ENCODE measurements at regions not wholly inside any gene's neighbourhood (a gene's known extent, or its start where the extent isn't known, plus 50 kb on each side); places are given as distances from the start of the nearest gene placed in this dataset.

- ATAC-seq = no peak
- H3K4me3 ChIP-seq (ENCODE audit: low read length) = no peak overlapping the region
- no peaks in the 10 kb centered on the region for H3K4me1 ChIP-seq (ENCODE audit: control insufficient read depth, insufficient read depth, low read length)
- no peak overlapping the region for H3K27ac ChIP-seq (ENCODE audit: low read length)
- intact Hi-C loops (cut with DNase I) = no loop called here
- 93% methylated on average over 5 of the region's 5 CpGs for WGBS
- no peak for DNase-seq
- H3K9me3 ChIP-seq (ENCODE audit: control insufficient read depth, low read length) = no peaks in the 10 kb centered on the region
- H3K27me3 ChIP-seq (ENCODE audit: control insufficient read depth, insufficient read depth) = no peaks in the 10 kb centered on the region
These were observed 83.3 kb upstream of the HELT start for GRCh38 chr4:184934961-184935360.

GRCh38 chr4:184936071-184936470 lies 82.2 kb upstream of the HELT start:
- Histone ChIP-seq H3K27ac (ENCODE audit: low read length) (no peak overlapping the region), H3K9me3 (ENCODE audit: control insufficient read depth, low read length) (no peaks in the 10 kb centered on the region), H3K4me1 (ENCODE audit: control insufficient read depth, insufficient read depth, low read length) (no peaks in the 10 kb centered on the region), H3K27me3 (ENCODE audit: control insufficient read depth, insufficient read depth) (no peaks in the 10 kb centered on the region), H3K4me3 (ENCODE audit: low read length) (no peak overlapping the region)
- WGBS = 74% methylated on average over 6 of the region's 6 CpGs
- intact Hi-C loops (cut with DNase I) = no loop called here
- ATAC-seq (no peak), DNase-seq (no peak)

DNA sequence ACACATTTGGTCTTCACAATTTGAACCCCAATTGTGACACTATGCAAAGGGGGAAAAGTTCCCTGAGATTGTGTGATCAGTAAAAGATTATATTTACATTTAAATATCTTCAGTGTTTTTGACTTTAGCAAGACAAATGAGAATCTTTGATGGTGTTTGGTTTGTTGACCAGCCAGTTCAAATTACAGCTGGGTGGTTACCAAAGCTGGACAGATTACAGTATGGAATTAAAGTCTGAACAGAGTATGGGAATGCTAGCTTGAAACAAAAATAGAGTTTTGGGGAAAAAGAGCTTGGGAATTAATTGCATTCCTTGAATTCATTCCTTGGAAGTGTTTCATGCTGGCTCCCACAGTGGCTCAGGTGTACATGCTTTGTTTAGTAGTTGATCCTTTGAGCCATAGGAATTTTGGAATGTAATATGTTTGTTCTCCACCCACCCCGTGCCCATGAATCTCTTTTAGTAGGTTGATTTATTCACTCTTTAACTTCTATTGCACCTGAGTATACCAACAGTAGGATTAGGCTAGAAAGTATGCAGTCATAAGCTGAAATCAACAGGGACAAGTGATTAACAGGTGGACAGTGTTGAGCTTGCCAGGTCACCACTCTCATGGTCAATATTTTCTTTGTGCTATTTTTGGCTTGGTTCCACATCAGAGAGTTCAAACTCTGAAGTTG lies 81.1 kb upstream of the HELT start:
- no peak for DNase-seq
- no peak for ATAC-seq
- Histone ChIP-seq H3K27ac (ENCODE audit: low read length) (no peak overlapping the region), H3K9me3 (ENCODE audit: control insufficient read depth, low read length) (no peaks in the 10 kb centered on the region), H3K27me3 (ENCODE audit: control insufficient read depth, insufficient read depth) (no peaks in the 10 kb centered on the region), H3K4me1 (ENCODE audit: control insufficient read depth, insufficient read depth, low read length) (no peaks in the 10 kb centered on the region), H3K4me3 (ENCODE audit: low read length) (no peak overlapping the region)
- 58% methylated on average over 1 of the region's 1 CpG for WGBS
- intact Hi-C loops (cut with DNase I) = no loop called here

DNA sequence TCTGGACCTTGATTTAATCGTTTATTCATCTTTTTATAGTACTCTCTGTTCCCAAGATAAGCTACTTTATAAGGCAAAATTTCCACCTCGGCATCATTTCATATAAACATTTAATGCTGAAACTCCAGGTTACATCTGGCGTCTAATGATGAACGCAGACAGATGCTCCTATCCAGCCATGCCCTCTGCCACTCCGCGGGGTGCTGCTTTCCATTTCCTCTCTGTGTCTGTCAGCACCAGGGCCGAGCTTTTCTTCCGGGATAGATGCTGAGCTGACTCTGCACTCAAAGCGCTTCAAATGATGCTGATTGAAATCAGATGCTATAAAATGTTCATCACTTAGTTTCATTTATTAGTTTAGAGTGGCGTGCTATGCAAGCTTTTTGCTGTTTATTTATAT lies 80.5 kb upstream of the HELT start:
- no peaks in the 10 kb centered on the region for H3K9me3 ChIP-seq (ENCODE audit: control insufficient read depth, low read length)
- H3K4me1 ChIP-seq (ENCODE audit: control insufficient read depth, insufficient read depth, low read length) = no peaks in the 10 kb centered on the region
- DNase-seq (no peak), ATAC-seq (no peak)
- H3K27ac ChIP-seq (ENCODE audit: low read length) = no peak overlapping the region
- intact Hi-C loops (cut with DNase I) = no loop called here
- H3K4me3 ChIP-seq (ENCODE audit: low read length) = no peak overlapping the region
- WGBS = 31% methylated on average over 10 of the region's 10 CpGs
- no peaks in the 10 kb centered on the region for H3K27me3 ChIP-seq (ENCODE audit: control insufficient read depth, insufficient read depth)

GRCh38 chr4:184938871-184939270 lies 79.4 kb upstream of the HELT start:
- intact Hi-C loops (cut with DNase I) = no loop called here
- WGBS = 89% methylated on average over 7 of the region's 7 CpGs
- H3K27me3 ChIP-seq (ENCODE audit: control insufficient read depth, insufficient read depth) = no peaks in the 10 kb centered on the region
- no peak overlapping the region for H3K27ac ChIP-seq (ENCODE audit: low read length)
- H3K9me3 ChIP-seq (ENCODE audit: control insufficient read depth, low read length) = no peaks in the 10 kb centered on the region
- no peak for ATAC-seq
- H3K4me1 ChIP-seq (ENCODE audit: control insufficient read depth, insufficient read depth, low read length) = no peaks in the 10 kb centered on the region
- DNase-seq = no peak
- H3K4me3 ChIP-seq (ENCODE audit: low read length) = no peak overlapping the region

DNA sequence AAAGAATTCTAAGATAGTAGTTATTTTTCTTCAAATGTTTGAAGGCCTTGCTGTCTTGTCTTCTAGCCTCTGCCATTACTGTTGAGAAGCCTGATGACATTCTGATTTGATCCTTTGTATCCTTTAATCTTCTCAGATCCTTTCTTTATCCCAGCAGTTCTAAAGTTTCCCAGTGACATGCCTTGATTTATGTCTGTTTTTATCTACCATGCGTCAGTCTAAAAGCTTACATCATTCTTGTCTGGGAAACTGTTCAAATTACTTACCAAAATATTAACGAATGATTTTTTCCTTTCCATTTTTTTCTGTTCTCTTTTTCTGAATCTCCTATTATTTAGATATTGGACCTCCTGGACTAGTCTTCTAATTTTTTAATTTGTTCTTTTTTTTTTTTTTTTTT lies 78.3 kb upstream of the HELT start:
- WGBS = 66% methylated on average over 2 of the region's 2 CpGs
- Histone ChIP-seq H3K27ac (ENCODE audit: low read length) (no peak overlapping the region), H3K4me3 (ENCODE audit: low read length) (no peak overlapping the region), H3K4me1 (ENCODE audit: control insufficient read depth, insufficient read depth, low read length) (no peaks in the 10 kb centered on the region), H3K27me3 (ENCODE audit: control insufficient read depth, insufficient read depth) (no peaks in the 10 kb centered on the region), H3K9me3 (ENCODE audit: control insufficient read depth, low read length) (no peaks in the 10 kb centered on the region)
- ATAC-seq (no peak), DNase-seq (no peak)
- intact Hi-C loops (cut with DNase I) = no loop called here

DNA sequence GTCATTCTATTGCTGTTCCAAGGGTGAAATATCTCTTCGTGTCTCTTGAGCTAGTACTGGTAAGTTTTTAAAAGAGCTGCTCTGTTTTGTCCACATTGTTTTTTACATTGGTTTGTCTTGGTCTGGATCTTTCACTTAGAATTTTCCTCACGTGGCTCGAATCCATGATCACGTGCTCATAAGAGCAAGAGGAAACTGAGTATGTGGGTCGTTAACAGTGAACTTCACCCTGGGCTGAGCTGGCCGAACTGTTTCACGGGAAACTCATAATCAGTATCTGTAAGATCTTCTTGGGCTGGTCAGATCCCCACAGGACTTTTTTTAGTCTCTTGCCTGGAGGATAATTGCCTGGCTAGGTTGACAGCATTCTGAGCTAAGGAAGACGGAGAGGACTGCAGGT lies 77.8 kb upstream of the HELT start:
- no peak overlapping the region for H3K27ac ChIP-seq (ENCODE audit: low read length)
- no peak for DNase-seq
- WGBS = 81% methylated on average over 8 of the region's 8 CpGs
- no peaks in the 10 kb centered on the region for H3K27me3 ChIP-seq (ENCODE audit: control insufficient read depth, insufficient read depth)
- ATAC-seq = no peak
- no peak overlapping the region for H3K4me3 ChIP-seq (ENCODE audit: low read length)
- no peaks in the 10 kb centered on the region for H3K9me3 ChIP-seq (ENCODE audit: control insufficient read depth, low read length)
- intact Hi-C loops (cut with DNase I) = no loop called here
- H3K4me1 ChIP-seq (ENCODE audit: control insufficient read depth, insufficient read depth, low read length) = no peaks in the 10 kb centered on the region

- no peak for ATAC-seq
- Histone ChIP-seq H3K4me1 (ENCODE audit: control insufficient read depth, insufficient read depth, low read length) (no peaks in the 10 kb centered on the region), H3K27ac (ENCODE audit: low read length) (no peak overlapping the region), H3K4me3 (ENCODE audit: low read length) (no peak overlapping the region), H3K9me3 (ENCODE audit: control insufficient read depth, low read length) (no peaks in the 10 kb centered on the region), H3K27me3 (ENCODE audit: control insufficient read depth, insufficient read depth) (no peaks in the 10 kb centered on the region)
- intact Hi-C loops (cut with DNase I) = no loop called here
- DNase-seq = no peak
- 78% methylated on average over 13 of the region's 13 CpGs for WGBS
These were observed 76.4 kb upstream of the HELT start for GRCh38 chr4:184941671-184942418.

DNA sequence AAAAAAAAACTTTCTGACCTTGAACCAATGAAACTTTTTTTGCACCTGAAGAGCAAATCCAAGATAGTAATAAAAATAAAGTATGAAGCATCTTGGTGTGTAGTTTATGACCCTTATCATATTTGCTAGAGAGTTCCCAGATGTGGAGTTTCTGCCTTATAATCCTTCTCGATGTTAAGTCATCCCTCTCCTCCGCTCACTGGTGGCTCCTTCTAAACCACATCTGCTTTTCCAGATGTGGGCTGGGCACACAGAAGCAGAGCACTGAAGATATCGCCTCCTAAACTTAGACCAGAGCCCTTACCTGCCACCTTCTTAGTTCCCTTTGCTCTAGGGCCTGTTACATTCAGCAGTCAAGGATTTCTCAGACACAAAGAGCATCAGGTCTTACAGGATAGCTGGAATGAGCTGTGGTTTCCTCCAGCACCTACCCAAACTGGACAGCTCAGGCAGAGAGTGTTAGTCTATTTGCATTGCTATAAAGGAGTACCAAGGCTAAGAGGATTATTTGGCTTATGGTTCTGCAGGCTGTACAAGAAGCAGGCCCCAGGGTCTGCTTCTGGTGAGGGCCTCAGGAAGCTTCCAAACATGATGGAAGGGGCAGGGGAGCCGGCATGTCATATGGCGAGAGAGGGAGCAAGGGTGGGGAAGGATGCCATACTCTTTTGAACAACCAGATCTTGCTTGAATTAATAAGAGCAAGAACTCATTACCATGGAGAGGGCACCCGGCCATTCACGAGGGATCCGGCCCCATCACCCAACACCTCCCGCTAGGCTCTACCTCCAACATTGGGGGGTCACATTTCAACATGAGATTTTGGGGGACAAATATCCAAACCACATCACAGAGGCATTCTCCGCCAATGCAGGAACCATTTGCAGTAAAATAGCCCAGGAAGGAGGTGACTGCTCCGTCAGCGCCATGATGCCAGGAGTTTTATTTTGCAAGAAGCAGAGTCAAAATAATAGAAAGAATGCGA lies 75.6 kb upstream of the HELT start:
- no peak for DNase-seq
- Histone ChIP-seq H3K9me3 (ENCODE audit: control insufficient read depth, low read length) (no peaks in the 10 kb centered on the region), H3K27ac (ENCODE audit: low read length) (no peak overlapping the region), H3K4me1 (ENCODE audit: control insufficient read depth, insufficient read depth, low read length) (no peaks in the 10 kb centered on the region), H3K27me3 (ENCODE audit: control insufficient read depth, insufficient read depth) (no peaks in the 10 kb centered on the region), H3K4me3 (ENCODE audit: low read length) (no peak overlapping the region)
- 89% methylated on average over 13 of the region's 13 CpGs for WGBS
- no peak for ATAC-seq
- intact Hi-C loops (cut with DNase I) = no loop called here

- Histone ChIP-seq H3K27ac (ENCODE audit: low read length) (no peak overlapping the region), H3K27me3 (ENCODE audit: control insufficient read depth, insufficient read depth) (no peaks in the 10 kb centered on the region), H3K4me1 (ENCODE audit: control insufficient read depth, insufficient read depth, low read length) (no peaks in the 10 kb centered on the region), H3K4me3 (ENCODE audit: low read length) (no peak overlapping the region), H3K9me3 (ENCODE audit: control insufficient read depth, low read length) (no peaks in the 10 kb centered on the region)
- 71% methylated on average over 3 of the region's 3 CpGs for WGBS
- ATAC-seq = no peak
- intact Hi-C loops (cut with DNase I) = no loop called here
- DNase-seq = no peak
These were observed 69.3 kb upstream of the HELT start for GRCh38 chr4:184949020-184949419.
